WTC11 (cell line): ENCODE measurements at regions not wholly inside any gene's neighbourhood (a gene's known extent, or its start where the extent isn't known, plus 50 kb on each side); places are given as distances from the start of the nearest gene placed in this dataset.

Experiments
- ATAC-seq: fragments of 200-7000 bp; cut with Tn5 transposase; 2 replicates; pipeline ENCODE4 v1.10.0; 2021; ENCODE audit warnings: mild to moderate bottlenecking, moderate library complexity
- CTCF ChIA-PET: fragments of 300-600 bp; sonication (Branson Sonifier 250); formaldehyde crosslinking; loops from one replicate; lab custom pipeline; 2021; ENCODE audit warnings: antibody characterized with exemption; lab: Charles Lee
- POLR2A ChIA-PET: fragments of 350-600 bp; sonication (Branson Sonifier 250); formaldehyde crosslinking; loops from one replicate; lab custom pipeline; 2021; ENCODE audit warnings: antibody characterized with exemption; lab: Charles Lee
- DNase-seq: peaks from one replicate; pipeline ENCODE4 v3.0.0; 2021; ENCODE audit warnings: low spot score
- H3K27ac Mint-ChIP-seq: 2 replicates; pipeline ENCODE4 v1.8.0; 2021; ENCODE audit warnings: mixed read lengths
- H3K27me3 Mint-ChIP-seq: 2 replicates; pipeline ENCODE4 v1.8.0; 2021; ENCODE audit warnings: low read depth, mild to moderate bottlenecking, moderate library complexity, mixed read lengths
- H3K36me3 Mint-ChIP-seq: 2 replicates; pipeline ENCODE4 v1.8.0; 2021; ENCODE audit warnings: mixed read lengths
- H3K4me1 Mint-ChIP-seq: 2 replicates; pipeline ENCODE4 v1.8.0; 2022; ENCODE audit warnings: mixed read lengths
- H3K4me3 Mint-ChIP-seq: 2 replicates; pipeline ENCODE4 v1.8.0; 2021; ENCODE audit warnings: mild to moderate bottlenecking, moderate library complexity, mixed read lengths
- H3K9me3 Mint-ChIP-seq: 2 replicates; pipeline ENCODE4 v1.8.0; 2021; ENCODE audit warnings: mixed read lengths
- CREB1 ChIP-seq: sonication (generic); formaldehyde crosslinking; IDR thresholded peaks from 2 replicates; pipeline ENCODE4 v1.8.0; 2023; ENCODE audit warnings: mild to moderate bottlenecking, missing genetic modification reagents
- E2F5 ChIP-seq: sonication (generic); formaldehyde crosslinking; IDR thresholded peaks from 2 replicates; pipeline ENCODE4 v1.8.1; 2022; ENCODE audit warnings: mild to moderate bottlenecking, moderate library complexity, missing genetic modification reagents
- ELF4 ChIP-seq: sonication (generic); formaldehyde crosslinking; IDR thresholded peaks from 2 replicates; pipeline ENCODE4 v1.8.1; 2022; ENCODE audit warnings: low read depth, mild to moderate bottlenecking, moderate library complexity, missing genetic modification reagents
- EMX1 ChIP-seq: fragments of 250-450 bp; sonication (Bioruptor Pico); IDR thresholded peaks from 2 replicates; pipeline ENCODE4 v1.8.0; 2021; ENCODE audit warnings: mild to moderate bottlenecking
- FOXP1 ChIP-seq: sonication (generic); formaldehyde crosslinking; IDR thresholded peaks from 2 replicates; pipeline ENCODE4 v1.8.0; 2022; ENCODE audit warnings: missing genetic modification reagents, mild to moderate bottlenecking, moderate library complexity, borderline replicate concordance
- GRHL2 ChIP-seq: fragments of 250-450 bp; sonication (Bioruptor Pico); IDR thresholded peaks from 2 replicates; pipeline ENCODE4 v1.8.0; 2022; ENCODE audit warnings: mild to moderate bottlenecking, moderate library complexity; ENCODE audit not compliant: insufficient replicate concordance, severe bottlenecking
- JUN ChIP-seq: sonication (generic); formaldehyde crosslinking; IDR thresholded peaks from 2 replicates; pipeline ENCODE4 v1.8.0; 2023; ENCODE audit warnings: mild to moderate bottlenecking, missing genetic modification reagents
- NR3C1 ChIP-seq: sonication (generic); formaldehyde crosslinking; conservative IDR thresholded peaks from 2 replicates; pipeline ENCODE4 v1.8.1; 2023; ENCODE audit warnings: low read depth, mild to moderate bottlenecking, missing genetic modification reagents
- TCF7 ChIP-seq: sonication (generic); formaldehyde crosslinking; IDR thresholded peaks from 2 replicates; pipeline ENCODE4 v1.8.0; 2022; ENCODE audit warnings: mild to moderate bottlenecking, low read depth, missing genetic modification reagents, moderate library complexity
- ZBTB21 ChIP-seq: sonication (generic); formaldehyde crosslinking; IDR thresholded peaks from 2 replicates; pipeline ENCODE4 v1.8.1; 2023; ENCODE audit warnings: mild to moderate bottlenecking, missing genetic modification reagents, borderline replicate concordance
- ZNF219 ChIP-seq: sonication (generic); formaldehyde crosslinking; IDR thresholded peaks from 2 replicates; pipeline ENCODE4 v1.8.0; 2023; ENCODE audit warnings: missing genetic modification reagents, mild to moderate bottlenecking, borderline replicate concordance
- ZNF232 ChIP-seq: sonication (generic); formaldehyde crosslinking; IDR thresholded peaks from 2 replicates; pipeline ENCODE4 v1.8.0; 2022; ENCODE audit warnings: mild to moderate bottlenecking, missing genetic modification reagents
- ZNF416 ChIP-seq: fragments of 250-450 bp; sonication (Bioruptor Pico); IDR thresholded peaks from 2 replicates; pipeline ENCODE4 v1.9.0; 2021; ENCODE audit warnings: mild to moderate bottlenecking, inconsistent platforms
- TF ChIP-seq, protein P1 (sequence below): fragments of 250-450 bp; sonication (Bioruptor Pico); conservative IDR thresholded peaks from 2 replicates; pipeline ENCODE4 v1.9.0; 2021; ENCODE audit warnings: mild to moderate bottlenecking
- TF ChIP-seq, protein P2 (sequence below): sonication (generic); formaldehyde crosslinking; IDR thresholded peaks from 2 replicates; pipeline ENCODE4 v1.8.0; 2022; ENCODE audit warnings: mild to moderate bottlenecking, missing genetic modification reagents
- TF ChIP-seq, protein P3 (sequence below): sonication (generic); formaldehyde crosslinking; IDR thresholded peaks from 2 replicates; pipeline ENCODE4 v1.8.0; 2022; ENCODE audit warnings: missing genetic modification reagents
- TF ChIP-seq, protein P4 (sequence below): sonication (generic); formaldehyde crosslinking; IDR thresholded peaks from 2 replicates; pipeline ENCODE4 v1.8.1; 2022; ENCODE audit warnings: missing genetic modification reagents, borderline replicate concordance
- TF ChIP-seq, protein P5 (sequence below): sonication (generic); formaldehyde crosslinking; IDR thresholded peaks from 2 replicates; pipeline ENCODE4 v1.8.0; 2023; ENCODE audit warnings: mild to moderate bottlenecking, missing genetic modification reagents
- TF ChIP-seq, protein P6 (sequence below): fragments of 250-450 bp; sonication (Bioruptor Pico); IDR thresholded peaks from 2 replicates; pipeline ENCODE4 v1.8.0; 2021; ENCODE audit warnings: mild to moderate bottlenecking

DNA sequence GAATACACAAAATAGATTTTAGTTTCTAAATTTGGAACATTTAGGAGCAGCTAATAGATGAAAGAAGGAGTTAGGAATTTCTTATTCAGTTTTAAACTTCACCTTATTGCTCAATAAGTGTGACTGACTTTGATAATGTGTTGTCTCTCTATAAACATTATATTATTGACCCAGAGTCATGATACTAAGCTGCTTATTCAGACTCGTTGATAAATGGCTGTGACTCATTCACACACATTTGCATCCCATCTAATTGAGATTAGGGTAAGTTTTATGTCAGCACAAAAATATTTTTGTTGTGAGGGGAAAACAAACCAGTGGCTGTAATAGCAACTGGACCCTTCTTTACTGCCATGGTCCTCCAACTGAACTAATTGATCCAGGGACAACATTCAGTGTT, 137.6 kb downstream of the GOLIM4 start:
- ChIA-PET CTCF (no interaction called here), POLR2A (no interaction called here)
- TF ChIP-seq ZBTB21 (no peak), ZNF416 (CRISPR knock-in tag) (no peak), ZNF219 (no peak)
- H3K9me3 Mint-ChIP-seq, result no peaks in the 10 kb centered on the region
- no peak overlapping the region for H3K4me3 Mint-ChIP-seq
- H3K4me1 Mint-ChIP-seq, result peaks cover 12% of the 10 kb centered on the region
- H3K27me3 Mint-ChIP-seq, result no peaks in the 10 kb centered on the region
- ATAC-seq (no peak), DNase-seq (no peak)
- no peak overlapping the region for H3K27ac Mint-ChIP-seq
- H3K36me3 Mint-ChIP-seq, result no peaks in the 10 kb centered on the region

GRCh38 chr3:167952969-167953368, 142.8 kb downstream of the GOLIM4 start:
- peaks cover 13% of the 10 kb centered on the region for H3K9me3 Mint-ChIP-seq
- no peak overlapping the region for H3K4me3 Mint-ChIP-seq
- H3K27me3 Mint-ChIP-seq, result no peaks in the 10 kb centered on the region
- TF ChIP-seq NR3C1 (CRISPR knock-in tag) (no peak), GRHL2 (CRISPR knock-in tag) (no peak), ELF4 (CRISPR knock-in tag) (no peak)
- TF ChIP-seq, protein P1, sequence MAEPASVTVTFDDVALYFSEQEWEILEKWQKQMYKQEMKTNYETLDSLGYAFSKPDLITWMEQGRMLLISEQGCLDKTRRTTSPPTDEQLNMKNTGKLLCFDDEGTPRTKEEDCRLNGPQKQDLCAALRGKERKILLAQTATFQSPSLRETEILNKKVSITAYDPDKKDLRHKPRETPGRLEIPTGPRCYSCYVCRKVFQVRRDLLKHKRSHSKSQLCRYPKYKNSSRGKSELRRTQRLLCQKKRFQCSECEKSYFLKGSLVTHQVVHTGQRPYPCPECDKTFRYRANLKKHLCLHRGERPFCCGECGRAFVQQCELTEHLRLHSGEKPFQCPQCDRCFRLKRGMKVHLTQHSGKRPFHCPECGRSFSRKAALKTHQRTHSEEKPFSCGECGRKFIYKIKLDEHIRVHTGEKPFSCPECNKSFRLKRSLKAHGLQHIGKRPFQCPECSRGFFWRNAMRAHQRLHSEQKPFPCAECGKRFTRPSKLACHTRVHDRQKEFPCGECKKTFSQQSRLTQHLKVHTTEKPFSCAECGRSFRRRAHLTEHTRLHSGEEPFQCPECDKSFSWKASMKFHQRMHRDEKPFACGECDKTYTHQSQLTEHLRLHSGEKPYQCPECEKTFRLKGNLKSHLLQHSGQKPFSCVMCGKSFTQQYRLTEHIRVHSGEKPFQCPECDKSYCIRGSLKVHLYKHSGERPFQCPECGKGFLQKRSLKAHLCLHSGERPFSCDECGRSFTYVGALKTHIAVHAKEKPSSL (CRISPR knock-in tag), result no peak
- TF ChIP-seq, protein P2, sequence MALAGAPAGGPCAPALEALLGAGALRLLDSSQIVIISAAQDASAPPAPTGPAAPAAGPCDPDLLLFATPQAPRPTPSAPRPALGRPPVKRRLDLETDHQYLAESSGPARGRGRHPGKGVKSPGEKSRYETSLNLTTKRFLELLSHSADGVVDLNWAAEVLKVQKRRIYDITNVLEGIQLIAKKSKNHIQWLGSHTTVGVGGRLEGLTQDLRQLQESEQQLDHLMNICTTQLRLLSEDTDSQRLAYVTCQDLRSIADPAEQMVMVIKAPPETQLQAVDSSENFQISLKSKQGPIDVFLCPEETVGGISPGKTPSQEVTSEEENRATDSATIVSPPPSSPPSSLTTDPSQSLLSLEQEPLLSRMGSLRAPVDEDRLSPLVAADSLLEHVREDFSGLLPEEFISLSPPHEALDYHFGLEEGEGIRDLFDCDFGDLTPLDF (CRISPR knock-in tag), result no peak
- TF ChIP-seq, protein P3, sequence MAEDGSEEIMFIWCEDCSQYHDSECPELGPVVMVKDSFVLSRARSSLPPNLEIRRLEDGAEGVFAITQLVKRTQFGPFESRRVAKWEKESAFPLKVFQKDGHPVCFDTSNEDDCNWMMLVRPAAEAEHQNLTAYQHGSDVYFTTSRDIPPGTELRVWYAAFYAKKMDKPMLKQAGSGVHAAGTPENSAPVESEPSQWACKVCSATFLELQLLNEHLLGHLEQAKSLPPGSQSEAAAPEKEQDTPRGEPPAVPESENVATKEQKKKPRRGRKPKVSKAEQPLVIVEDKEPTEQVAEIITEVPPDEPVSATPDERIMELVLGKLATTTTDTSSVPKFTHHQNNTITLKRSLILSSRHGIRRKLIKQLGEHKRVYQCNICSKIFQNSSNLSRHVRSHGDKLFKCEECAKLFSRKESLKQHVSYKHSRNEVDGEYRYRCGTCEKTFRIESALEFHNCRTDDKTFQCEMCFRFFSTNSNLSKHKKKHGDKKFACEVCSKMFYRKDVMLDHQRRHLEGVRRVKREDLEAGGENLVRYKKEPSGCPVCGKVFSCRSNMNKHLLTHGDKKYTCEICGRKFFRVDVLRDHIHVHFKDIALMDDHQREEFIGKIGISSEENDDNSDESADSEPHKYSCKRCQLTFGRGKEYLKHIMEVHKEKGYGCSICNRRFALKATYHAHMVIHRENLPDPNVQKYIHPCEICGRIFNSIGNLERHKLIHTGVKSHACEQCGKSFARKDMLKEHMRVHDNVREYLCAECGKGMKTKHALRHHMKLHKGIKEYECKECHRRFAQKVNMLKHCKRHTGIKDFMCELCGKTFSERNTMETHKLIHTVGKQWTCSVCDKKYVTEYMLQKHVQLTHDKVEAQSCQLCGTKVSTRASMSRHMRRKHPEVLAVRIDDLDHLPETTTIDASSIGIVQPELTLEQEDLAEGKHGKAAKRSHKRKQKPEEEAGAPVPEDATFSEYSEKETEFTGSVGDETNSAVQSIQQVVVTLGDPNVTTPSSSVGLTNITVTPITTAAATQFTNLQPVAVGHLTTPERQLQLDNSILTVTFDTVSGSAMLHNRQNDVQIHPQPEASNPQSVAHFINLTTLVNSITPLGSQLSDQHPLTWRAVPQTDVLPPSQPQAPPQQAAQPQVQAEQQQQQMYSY, result no peak
- TF ChIP-seq, all 79 proteins: peak for 0
- ChIA-PET CTCF (interaction anchor here (0.6 to 1.0 kb wide), 3 partner anchors 10 to 88 kb away, joined by 3 read pairs; no protein-coding TSS in a partner anchor), POLR2A (no interaction called here)
- DNase-seq (no peak), ATAC-seq (peak; percentile 71)
- H3K27ac Mint-ChIP-seq, result no peak overlapping the region
- H3K4me1 Mint-ChIP-seq, result peaks cover 10% of the 10 kb centered on the region; the same call in 1 of the 2 replicates
- no peaks in the 10 kb centered on the region for H3K36me3 Mint-ChIP-seq

DNA sequence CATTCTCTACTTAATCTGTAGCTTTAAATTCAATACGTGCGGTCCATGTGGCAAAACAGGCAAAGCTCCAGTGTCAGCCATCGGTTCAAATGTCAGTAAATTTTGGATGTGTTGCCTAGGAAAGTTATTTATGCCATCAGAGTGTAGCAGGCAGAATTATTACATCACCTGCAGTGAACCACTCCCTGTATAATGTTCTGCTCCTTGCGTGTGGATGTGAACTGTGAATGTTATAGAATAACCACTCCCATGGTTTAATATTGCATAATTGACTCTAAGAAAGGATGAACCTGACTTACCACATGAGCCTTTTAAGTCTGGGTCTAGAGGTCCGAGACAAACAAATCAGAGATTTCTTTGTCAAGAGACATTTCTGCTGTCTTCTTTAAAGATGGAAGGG, 145.5 kb downstream of the GOLIM4 start:
- CTCF ChIA-PET, result no interaction called here
- Mint-ChIP-seq H3K27ac (no peak overlapping the region), H3K36me3 (no peaks in the 10 kb centered on the region), H3K9me3 (peaks cover 14% of the 10 kb centered on the region), H3K4me3 (no peak overlapping the region), H3K27me3 (no peaks in the 10 kb centered on the region), H3K4me1 (peaks cover 10% of the 10 kb centered on the region; the same call in 1 of the 2 replicates)
- no peak for DNase-seq
- POLR2A ChIA-PET, result interaction anchor here (0.6 kb wide), 1 partner anchor 13 kb away, joined by 7 read pairs; no protein-coding TSS in a partner anchor
- ATAC-seq, result no peak
- TF ChIP-seq E2F5 (CRISPR knock-in tag) (no peak), ZBTB21 (no peak), FOXP1 (no peak), JUN (CRISPR knock-in tag) (no peak), EMX1 (CRISPR knock-in tag) (no peak), CREB1 (no peak), ZNF232 (CRISPR knock-in tag) (no peak), TCF7 (CRISPR knock-in tag) (no peak)
- TF ChIP-seq, protein P4, sequence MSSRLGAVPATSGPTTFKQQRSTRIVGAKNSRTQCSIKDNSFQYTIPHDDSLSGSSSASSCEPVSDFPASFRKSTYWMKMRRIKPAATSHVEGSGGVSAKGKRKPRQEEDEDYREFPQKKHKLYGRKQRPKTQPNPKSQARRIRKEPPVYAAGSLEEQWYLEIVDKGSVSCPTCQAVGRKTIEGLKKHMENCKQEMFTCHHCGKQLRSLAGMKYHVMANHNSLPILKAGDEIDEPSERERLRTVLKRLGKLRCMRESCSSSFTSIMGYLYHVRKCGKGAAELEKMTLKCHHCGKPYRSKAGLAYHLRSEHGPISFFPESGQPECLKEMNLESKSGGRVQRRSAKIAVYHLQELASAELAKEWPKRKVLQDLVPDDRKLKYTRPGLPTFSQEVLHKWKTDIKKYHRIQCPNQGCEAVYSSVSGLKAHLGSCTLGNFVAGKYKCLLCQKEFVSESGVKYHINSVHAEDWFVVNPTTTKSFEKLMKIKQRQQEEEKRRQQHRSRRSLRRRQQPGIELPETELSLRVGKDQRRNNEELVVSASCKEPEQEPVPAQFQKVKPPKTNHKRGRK, result no peak
- TF ChIP-seq, protein P5, sequence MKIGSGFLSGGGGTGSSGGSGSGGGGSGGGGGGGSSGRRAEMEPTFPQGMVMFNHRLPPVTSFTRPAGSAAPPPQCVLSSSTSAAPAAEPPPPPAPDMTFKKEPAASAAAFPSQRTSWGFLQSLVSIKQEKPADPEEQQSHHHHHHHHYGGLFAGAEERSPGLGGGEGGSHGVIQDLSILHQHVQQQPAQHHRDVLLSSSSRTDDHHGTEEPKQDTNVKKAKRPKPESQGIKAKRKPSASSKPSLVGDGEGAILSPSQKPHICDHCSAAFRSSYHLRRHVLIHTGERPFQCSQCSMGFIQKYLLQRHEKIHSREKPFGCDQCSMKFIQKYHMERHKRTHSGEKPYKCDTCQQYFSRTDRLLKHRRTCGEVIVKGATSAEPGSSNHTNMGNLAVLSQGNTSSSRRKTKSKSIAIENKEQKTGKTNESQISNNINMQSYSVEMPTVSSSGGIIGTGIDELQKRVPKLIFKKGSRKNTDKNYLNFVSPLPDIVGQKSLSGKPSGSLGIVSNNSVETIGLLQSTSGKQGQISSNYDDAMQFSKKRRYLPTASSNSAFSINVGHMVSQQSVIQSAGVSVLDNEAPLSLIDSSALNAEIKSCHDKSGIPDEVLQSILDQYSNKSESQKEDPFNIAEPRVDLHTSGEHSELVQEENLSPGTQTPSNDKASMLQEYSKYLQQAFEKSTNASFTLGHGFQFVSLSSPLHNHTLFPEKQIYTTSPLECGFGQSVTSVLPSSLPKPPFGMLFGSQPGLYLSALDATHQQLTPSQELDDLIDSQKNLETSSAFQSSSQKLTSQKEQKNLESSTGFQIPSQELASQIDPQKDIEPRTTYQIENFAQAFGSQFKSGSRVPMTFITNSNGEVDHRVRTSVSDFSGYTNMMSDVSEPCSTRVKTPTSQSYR (CRISPR knock-in tag), result no peak
- TF ChIP-seq, protein P6, sequence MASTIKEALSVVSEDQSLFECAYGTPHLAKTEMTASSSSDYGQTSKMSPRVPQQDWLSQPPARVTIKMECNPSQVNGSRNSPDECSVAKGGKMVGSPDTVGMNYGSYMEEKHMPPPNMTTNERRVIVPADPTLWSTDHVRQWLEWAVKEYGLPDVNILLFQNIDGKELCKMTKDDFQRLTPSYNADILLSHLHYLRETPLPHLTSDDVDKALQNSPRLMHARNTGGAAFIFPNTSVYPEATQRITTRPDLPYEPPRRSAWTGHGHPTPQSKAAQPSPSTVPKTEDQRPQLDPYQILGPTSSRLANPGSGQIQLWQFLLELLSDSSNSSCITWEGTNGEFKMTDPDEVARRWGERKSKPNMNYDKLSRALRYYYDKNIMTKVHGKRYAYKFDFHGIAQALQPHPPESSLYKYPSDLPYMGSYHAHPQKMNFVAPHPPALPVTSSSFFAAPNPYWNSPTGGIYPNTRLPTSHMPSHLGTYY (CRISPR knock-in tag), result no peak
